GM12872 (cell line): ENCODE measurements at regions not wholly inside any gene's neighbourhood (a gene's known extent, or its start where the extent isn't known, plus 50 kb on each side); places are given as distances from the start of the nearest gene placed in this dataset.

Experiments used
- TF ChIP-seq, protein P1 (sequence below): IDR thresholded peaks from 3 replicates; pipeline ENCODE4 v1.5.1; 2011; ENCODE audit warnings: low read depth, mild to moderate bottlenecking, low read length, moderate library complexity; ENCODE audit not compliant: insufficient read depth

- TF ChIP-seq, protein P1, sequence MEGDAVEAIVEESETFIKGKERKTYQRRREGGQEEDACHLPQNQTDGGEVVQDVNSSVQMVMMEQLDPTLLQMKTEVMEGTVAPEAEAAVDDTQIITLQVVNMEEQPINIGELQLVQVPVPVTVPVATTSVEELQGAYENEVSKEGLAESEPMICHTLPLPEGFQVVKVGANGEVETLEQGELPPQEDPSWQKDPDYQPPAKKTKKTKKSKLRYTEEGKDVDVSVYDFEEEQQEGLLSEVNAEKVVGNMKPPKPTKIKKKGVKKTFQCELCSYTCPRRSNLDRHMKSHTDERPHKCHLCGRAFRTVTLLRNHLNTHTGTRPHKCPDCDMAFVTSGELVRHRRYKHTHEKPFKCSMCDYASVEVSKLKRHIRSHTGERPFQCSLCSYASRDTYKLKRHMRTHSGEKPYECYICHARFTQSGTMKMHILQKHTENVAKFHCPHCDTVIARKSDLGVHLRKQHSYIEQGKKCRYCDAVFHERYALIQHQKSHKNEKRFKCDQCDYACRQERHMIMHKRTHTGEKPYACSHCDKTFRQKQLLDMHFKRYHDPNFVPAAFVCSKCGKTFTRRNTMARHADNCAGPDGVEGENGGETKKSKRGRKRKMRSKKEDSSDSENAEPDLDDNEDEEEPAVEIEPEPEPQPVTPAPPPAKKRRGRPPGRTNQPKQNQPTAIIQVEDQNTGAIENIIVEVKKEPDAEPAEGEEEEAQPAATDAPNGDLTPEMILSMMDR: no peak
Observed at GRCh38 chr15:94736236-94736635, 504.9 kb downstream of the MCTP2 start.

DNA sequence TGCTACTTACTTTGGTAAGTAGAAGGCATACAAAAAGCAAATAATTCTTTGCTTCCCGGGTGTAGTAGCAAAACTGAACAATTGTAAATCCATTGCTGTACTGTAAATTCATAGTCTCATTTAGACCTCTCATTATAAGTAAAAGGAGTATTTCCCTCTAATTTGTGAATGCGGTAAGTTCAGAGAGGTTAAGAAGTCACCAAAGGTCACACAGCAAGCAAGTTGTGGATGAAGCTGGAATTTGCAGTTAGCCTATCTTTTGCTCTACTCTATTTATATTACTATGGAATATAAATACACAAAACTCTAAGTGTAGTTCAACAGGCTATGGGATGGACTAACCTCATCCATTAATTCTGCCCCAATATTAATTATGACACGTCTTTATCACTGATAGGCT is 508.3 kb downstream of the MCTP2 start:
- TF ChIP-seq, protein P1: no peak

DNA sequence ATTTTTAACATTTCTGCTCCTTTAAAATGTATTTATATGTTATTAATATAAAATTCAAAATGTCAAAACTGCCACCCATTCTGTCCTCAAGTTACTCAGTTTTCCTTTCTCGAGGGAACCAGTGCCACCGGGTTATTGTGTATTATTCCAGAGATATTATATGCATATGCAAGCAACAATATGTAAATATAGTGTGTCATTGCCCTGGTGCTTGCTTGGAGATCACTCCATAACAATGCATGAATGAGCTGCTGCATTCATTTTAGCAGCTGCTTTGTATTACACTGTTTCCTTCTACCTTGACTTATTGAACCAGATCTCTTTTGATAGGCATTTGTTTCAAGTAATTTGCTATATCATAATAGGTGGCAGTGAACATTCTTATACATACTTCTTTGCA is 509.1 kb downstream of the MCTP2 start:
- TF ChIP-seq, protein P1: no peak

DNA sequence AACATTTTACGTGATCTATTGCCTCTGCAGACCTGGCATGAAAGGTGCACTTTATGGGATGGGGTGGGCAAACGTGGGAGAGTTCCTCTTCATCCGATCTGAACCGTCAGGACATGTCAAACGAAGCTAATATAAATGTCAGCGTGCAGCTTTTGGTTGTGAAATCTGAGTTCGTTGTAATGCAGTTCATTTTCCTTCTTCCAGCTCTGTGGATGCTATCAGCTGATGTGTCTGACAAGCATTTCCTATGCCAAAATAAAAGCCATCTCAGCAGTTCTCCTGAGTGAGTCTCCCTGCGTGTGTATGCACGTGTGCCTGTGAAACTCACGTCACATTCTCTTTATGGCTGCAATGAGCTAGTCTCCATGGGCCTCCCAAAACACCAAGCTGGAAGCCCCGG is 512.3 kb downstream of the MCTP2 start:
- TF ChIP-seq, protein P1: no peak

GRCh38 chr15:94744080-94744793 is 512.9 kb downstream of the MCTP2 start:
- TF ChIP-seq, protein P1: no peak

- TF ChIP-seq, protein P1: no peak
Observed at GRCh38 chr15:94745371-94745770, 514.0 kb downstream of the MCTP2 start.

GRCh38 chr15:94747510-94747909 is 516.1 kb downstream of the MCTP2 start:
- TF ChIP-seq, protein P1: no peak
